Adrenal gland (tissue), 5 donors: ENCODE measurements at regions not wholly inside any gene's neighbourhood (a gene's known extent, or its start where the extent isn't known, plus 50 kb on each side); places are given as distances from the start of the nearest gene placed in this dataset.

Source experiments
- POLR2A ChIP-seq, 2 donors: fragments of 450-650 bp; IDR thresholded peaks; one replicate each; pipeline ENCODE4 v1.6.1; 2017; ENCODE audit warnings: antibody characterized with exemption in 2 of 2, mild to moderate bottlenecking in 2 of 2, moderate library complexity in 1 of 2
- TF ChIP-seq, protein P1 (sequence below), 6 experiments: fragments of 450-650 bp in 4 of 6; fragments of 200-600 bp in 2 of 6; sonication (generic) in 1 of 6; IDR thresholded peaks; 1 replicate in 5 of 6; 2 replicates in 1 of 6; pipeline versions ENCODE4 v1.5.1 to v1.8.0; 2016 to 2021; ENCODE audit warnings: antibody characterized with exemption in 6 of 6, mild to moderate bottlenecking in 2 of 6, moderate library complexity in 1 of 6
- donor health status: DM: no; HTN: no; CAD: no.

DNA sequence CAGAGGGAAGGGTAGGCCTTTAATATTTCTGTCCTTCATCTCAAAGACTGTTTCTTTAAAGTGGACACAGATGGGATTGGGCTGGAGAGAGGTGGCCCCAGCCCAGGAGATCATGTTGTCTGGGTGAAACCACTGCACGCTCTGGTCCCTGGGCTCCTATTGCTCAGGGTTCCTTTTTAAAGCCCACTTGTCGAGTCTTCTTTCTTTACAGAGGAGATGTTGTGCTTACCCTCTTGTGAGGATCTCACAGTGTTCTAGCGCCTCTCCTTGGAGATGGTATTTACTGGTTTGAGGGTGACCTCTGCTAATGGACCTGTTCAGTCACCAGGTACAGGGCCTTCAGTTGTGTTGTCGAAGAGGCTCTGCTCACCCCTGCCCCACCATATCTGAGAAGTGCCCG lies 128.4 kb downstream of the TM9SF2 start:
- TF ChIP-seq POLR2A (IDR thresholded peaks at IDR 0.05), result no peak
- TF ChIP-seq, protein P1, sequence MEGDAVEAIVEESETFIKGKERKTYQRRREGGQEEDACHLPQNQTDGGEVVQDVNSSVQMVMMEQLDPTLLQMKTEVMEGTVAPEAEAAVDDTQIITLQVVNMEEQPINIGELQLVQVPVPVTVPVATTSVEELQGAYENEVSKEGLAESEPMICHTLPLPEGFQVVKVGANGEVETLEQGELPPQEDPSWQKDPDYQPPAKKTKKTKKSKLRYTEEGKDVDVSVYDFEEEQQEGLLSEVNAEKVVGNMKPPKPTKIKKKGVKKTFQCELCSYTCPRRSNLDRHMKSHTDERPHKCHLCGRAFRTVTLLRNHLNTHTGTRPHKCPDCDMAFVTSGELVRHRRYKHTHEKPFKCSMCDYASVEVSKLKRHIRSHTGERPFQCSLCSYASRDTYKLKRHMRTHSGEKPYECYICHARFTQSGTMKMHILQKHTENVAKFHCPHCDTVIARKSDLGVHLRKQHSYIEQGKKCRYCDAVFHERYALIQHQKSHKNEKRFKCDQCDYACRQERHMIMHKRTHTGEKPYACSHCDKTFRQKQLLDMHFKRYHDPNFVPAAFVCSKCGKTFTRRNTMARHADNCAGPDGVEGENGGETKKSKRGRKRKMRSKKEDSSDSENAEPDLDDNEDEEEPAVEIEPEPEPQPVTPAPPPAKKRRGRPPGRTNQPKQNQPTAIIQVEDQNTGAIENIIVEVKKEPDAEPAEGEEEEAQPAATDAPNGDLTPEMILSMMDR (IDR thresholded peaks at IDR 0.05), result no peak
